ENCODE measurements at regions not wholly inside any gene's neighbourhood (a gene's known extent, or its start where the extent isn't known, plus 50 kb on each side); places are given as distances from the start of the nearest gene placed in this dataset.

GRCh38 chr18:46282177-46282570 is 178.0 kb downstream of the HAUS1 start:
- no peak overlapping the region for H3K4me3 ChIP-seq (replicated peaks in 1 of 2; ENCODE audit: low read depth in 2 of 2, low read length in 2 of 2)
- no peak for TF ChIP-seq CTCF (IDR thresholded peaks at IDR 0.05; ENCODE audit: low read depth, low read length)
- no peak for DNase-seq (ENCODE audit: low read depth in 2 of 2)

GRCh38 chr18:46282646-46283045 is 178.5 kb downstream of the HAUS1 start:
- no peak overlapping the region for H3K4me3 ChIP-seq (replicated peaks in 1 of 2; ENCODE audit: low read depth in 2 of 2, low read length in 2 of 2)
- TF ChIP-seq CTCF (IDR thresholded peaks at IDR 0.05; ENCODE audit: low read depth, low read length): no peak
- DNase-seq (ENCODE audit: low read depth in 2 of 2): no peak

GRCh38 chr18:46283268-46283667 is 179.1 kb downstream of the HAUS1 start:
- TF ChIP-seq CTCF (IDR thresholded peaks at IDR 0.05; ENCODE audit: low read depth, low read length): no peak
- no peak overlapping the region for H3K4me3 ChIP-seq (replicated peaks in 1 of 2; ENCODE audit: low read depth in 2 of 2, low read length in 2 of 2)
- peak; percentile 13 to 52 for DNase-seq (ENCODE audit: low read depth in 2 of 2)

DNA sequence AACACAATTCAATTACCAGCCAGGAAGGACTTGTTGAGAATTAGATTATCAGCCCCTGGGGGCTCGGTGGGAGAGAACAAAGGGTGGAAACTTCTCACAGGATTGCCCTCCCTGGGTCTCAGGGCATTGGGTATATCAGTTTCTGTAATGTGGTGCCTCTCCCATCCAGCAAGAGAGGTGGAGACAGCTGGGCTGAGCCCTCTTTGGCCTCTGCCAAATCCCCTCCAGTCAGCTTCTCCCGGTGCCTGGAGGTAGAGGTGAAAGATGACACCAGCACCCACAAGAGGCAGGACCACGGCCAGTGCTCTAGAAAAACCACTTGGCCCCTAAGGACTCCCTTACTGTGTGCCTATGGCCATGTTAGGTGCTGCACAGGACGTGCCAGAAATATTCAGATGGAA is 179.7 kb downstream of the HAUS1 start:
- TF ChIP-seq CTCF (IDR thresholded peaks at IDR 0.05; ENCODE audit: low read depth, low read length): no peak
- H3K4me3 ChIP-seq (replicated peaks in 1 of 2; ENCODE audit: low read depth in 2 of 2, low read length in 2 of 2): no peak overlapping the region
- DNase-seq (ENCODE audit: low read depth in 2 of 2): no peak

GRCh38 chr18:46289463-46289862 is 185.3 kb downstream of the HAUS1 start:
- no peak for DNase-seq (ENCODE audit: low read depth in 2 of 2)
- H3K4me3 ChIP-seq (replicated peaks in 1 of 2; ENCODE audit: low read depth in 2 of 2, low read length in 2 of 2): no peak overlapping the region
- no peak for TF ChIP-seq CTCF (IDR thresholded peaks at IDR 0.05; ENCODE audit: low read depth, low read length)

GRCh38 chr18:46289931-46290330 is 185.7 kb downstream of the HAUS1 start:
- no peak overlapping the region for H3K4me3 ChIP-seq (replicated peaks in 1 of 2; ENCODE audit: low read depth in 2 of 2, low read length in 2 of 2)
- DNase-seq (ENCODE audit: low read depth in 2 of 2): no peak
- TF ChIP-seq CTCF (IDR thresholded peaks at IDR 0.05; ENCODE audit: low read depth, low read length): no peak

DNA sequence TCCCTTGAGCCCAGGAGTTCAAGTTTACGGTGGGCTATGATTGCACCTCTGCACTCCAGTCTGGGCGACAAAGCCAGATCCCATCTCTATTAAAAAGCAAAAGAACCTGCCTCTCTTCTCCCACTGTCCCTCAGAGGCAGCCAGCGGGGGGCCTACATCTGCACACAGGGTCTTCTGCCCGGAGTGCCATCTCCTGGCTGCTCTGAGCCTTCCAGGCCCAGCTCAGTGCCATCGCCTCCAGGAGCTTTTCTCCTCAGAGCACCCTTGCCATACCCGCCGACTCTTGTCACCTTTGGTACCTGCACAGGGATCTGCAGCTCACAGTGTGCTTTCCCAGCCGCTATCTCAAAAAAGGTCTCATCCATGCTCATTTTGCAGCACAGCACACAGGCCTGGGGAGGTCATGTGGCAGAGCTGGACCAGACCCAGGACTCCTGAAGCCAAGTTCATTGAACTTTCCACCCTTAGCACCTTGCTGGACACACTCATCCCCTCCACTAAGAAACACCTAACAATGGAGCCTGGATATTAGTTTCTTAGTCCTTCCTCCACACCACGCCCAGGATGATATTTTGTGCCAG is 186.3 kb downstream of the HAUS1 start:
- DNase-seq (ENCODE audit: low read depth in 2 of 2): no peak
- no peak overlapping the region for H3K4me3 ChIP-seq (replicated peaks in 1 of 2; ENCODE audit: low read depth in 2 of 2, low read length in 2 of 2)
- no peak for TF ChIP-seq CTCF (IDR thresholded peaks at IDR 0.05; ENCODE audit: low read depth, low read length)
